GM12878 (cell line): ENCODE measurements at regions not wholly inside any gene's neighbourhood (a gene's known extent, or its start where the extent isn't known, plus 50 kb on each side); places are given as distances from the start of the nearest gene placed in this dataset.

ENCODE experiments used
- ATAC-seq: fragments of 200-7000 bp; cut with Tn5 transposase; 3 replicates; pipeline ENCODE4 v1.9.1; 2020; ENCODE audit warnings: mild to moderate bottlenecking, moderate library complexity
- BruUV-seq: library from RNA; stranded (reverse); fragments of 400-500 nt; replicated peaks from 2 replicates; lab custom pipeline; 2021; lab: Mats Ljungman, UMichigan
- CTCF ChIA-PET: fragments of 300-600 bp; sonication (Branson Sonifier 250); formaldehyde crosslinking; extraction: SDS; loops from one replicate; lab custom pipeline; 2021; ENCODE audit warnings: inconsistent platforms; lab: Yijun Ruan, JAX
- POLR2A ChIA-PET: fragments of 350-600 bp; formaldehyde crosslinking; extraction: SDS; loops from one replicate; lab custom pipeline; 2021; ENCODE audit warnings: inconsistent platforms; lab: Charles Lee
- RAD21 ChIA-PET: fragments of 300-600 bp; sonication (Branson Sonifier 250); formaldehyde crosslinking; loops from one replicate; lab custom pipeline; 2023; ENCODE audit warnings: antibody characterized with exemption; ENCODE audit not compliant: unreplicated experiment; lab: Charles Lee
- SMC1A ChIA-PET: fragments of 300-600 bp; sonication (Branson Sonifier 250); formaldehyde crosslinking; loops from one replicate; lab custom pipeline; 2023; ENCODE audit not compliant: unreplicated experiment, uncharacterized antibody; lab: Charles Lee
- DNase-seq: peaks from one replicate; pipeline ENCODE4 v3.0.0-alpha.2; 2011; ENCODE audit warnings: low read depth, low spot score
- FAIRE-seq: peaks from 3 replicates; lab custom pipeline; 2011; peaks lifted over from hg19 to GRCh38; lab: Jason Lieb, UNC
- H2AFZ ChIP-seq: 2 replicates; pipeline ENCODE4 v1.6.0; 2011; ENCODE audit warnings: low read depth, low read length, control low read depth; ENCODE audit not compliant: control insufficient read depth
- H3K27ac ChIP-seq: 2 replicates; pipeline ENCODE4 v1.5.1; 2011; ENCODE audit warnings: control low read depth; ENCODE audit not compliant: control insufficient read depth, insufficient read depth
- H3K27me3 ChIP-seq, 2 experiments: replicated peaks in 1 of 2; 2 replicates each; pipeline versions ENCODE4 v1.6.0 to v1.6.1; 2011; ENCODE audit warnings: low read length in 1 of 2; ENCODE audit not compliant: control insufficient read depth in 2 of 2, insufficient read depth in 2 of 2
- H3K36me3 ChIP-seq, 2 experiments: 2 replicates each; pipeline ENCODE4 v1.5.1; 2011; ENCODE audit warnings: low read length in 1 of 2; ENCODE audit not compliant: control insufficient read depth in 2 of 2, insufficient read depth in 2 of 2
- H3K4me1 ChIP-seq: 2 replicates; pipeline ENCODE4 v1.6.1; 2011; ENCODE audit warnings: mild to moderate bottlenecking, low read length, moderate library complexity, mixed read lengths; ENCODE audit not compliant: control insufficient read depth, insufficient read depth
- H3K4me2 ChIP-seq: 2 replicates; pipeline ENCODE4 v1.6.0; 2011; ENCODE audit warnings: control low read depth; ENCODE audit not compliant: control insufficient read depth, insufficient read depth
- H3K4me3 ChIP-seq: fragments of 200-600 bp; sonication (generic); 2 replicates; pipeline ENCODE4 v1.5.1; 2016
- H3K79me2 ChIP-seq: 2 replicates; pipeline ENCODE4 v1.6.0; 2011; ENCODE audit warnings: low read length; ENCODE audit not compliant: control insufficient read depth, insufficient read depth
- H3K9ac ChIP-seq: 2 replicates; pipeline ENCODE4 v1.8.0; 2011; ENCODE audit warnings: low read length, control low read depth, mixed read lengths; ENCODE audit not compliant: control insufficient read depth, insufficient read depth
- H3K9me3 ChIP-seq: replicated peaks from 3 replicates; pipeline ENCODE4 v1.5.1; 2011; ENCODE audit warnings: mild to moderate bottlenecking, low read length; ENCODE audit not compliant: control insufficient read depth, insufficient read depth
- H4K20me1 ChIP-seq: 2 replicates; pipeline ENCODE4 v1.6.0; 2011; ENCODE audit not compliant: control insufficient read depth, insufficient read depth
- BACH1 ChIP-seq: fragments of 450-650 bp; IDR thresholded peaks from 2 replicates; pipeline ENCODE4 v1.6.1; 2017; ENCODE audit warnings: mild to moderate bottlenecking, borderline replicate concordance
- CREM ChIP-seq: IDR thresholded peaks from 2 replicates; pipeline ENCODE4 v1.6.1; 2014; ENCODE audit warnings: antibody characterized with exemption, low read depth
- E2F8 ChIP-seq: fragments of 450-650 bp; IDR thresholded peaks from 2 replicates; pipeline ENCODE4 v1.6.1; 2018; ENCODE audit warnings: mild to moderate bottlenecking, low read depth, moderate library complexity; ENCODE audit not compliant: partially characterized antibody
- HDAC2 ChIP-seq: fragments of 200-600 bp; sonication (generic); IDR thresholded peaks from 2 replicates; pipeline ENCODE4 v1.6.1; 2017
- KLF5 ChIP-seq: fragments of 450-650 bp; IDR thresholded peaks from 2 replicates; pipeline ENCODE4 v1.6.1; 2014; ENCODE audit warnings: mild to moderate bottlenecking; ENCODE audit not compliant: partially characterized antibody
- MLLT1 ChIP-seq: fragments of 450-650 bp; IDR thresholded peaks from 2 replicates; pipeline ENCODE4 v1.6.1; 2016; ENCODE audit warnings: mild to moderate bottlenecking
- NR2C2 ChIP-seq: IDR thresholded peaks from 2 replicates; pipeline ENCODE4 v1.6.1; 2011; ENCODE audit warnings: borderline replicate concordance, low read depth; ENCODE audit not compliant: control insufficient read depth, insufficient read length
- POLR2A ChIP-seq: IDR thresholded peaks from 2 replicates; pipeline ENCODE4 v1.6.1; 2011; ENCODE audit warnings: low read depth, mild to moderate bottlenecking, low read length
- POLR2AphosphoS2 ChIP-seq: IDR thresholded peaks from 2 replicates; pipeline ENCODE4 v1.6.1; 2011; ENCODE audit warnings: low read depth, mild to moderate bottlenecking, low read length, improper control_type of control experiment, moderate library complexity
- RCOR1 ChIP-seq: conservative IDR thresholded peaks from 2 replicates; pipeline ENCODE4 v1.6.1; 2012; ENCODE audit warnings: low read depth, low read length, improper control_type of control experiment
- REST ChIP-seq: IDR thresholded peaks from 2 replicates; pipeline ENCODE4 v1.6.1; 2012; ENCODE audit warnings: mild to moderate bottlenecking, low read depth, low read length
- SKIL ChIP-seq: fragments of 450-650 bp; IDR thresholded peaks from 2 replicates; pipeline ENCODE4 v1.6.1; 2017; ENCODE audit warnings: mild to moderate bottlenecking, low read depth, inconsistent platforms; ENCODE audit not compliant: poor library complexity, severe bottlenecking
- SMC3 ChIP-seq: IDR thresholded peaks from 2 replicates; pipeline ENCODE4 v1.6.1; 2011; ENCODE audit warnings: low read length, improper control_type of control experiment, borderline replicate concordance
- SPI1 ChIP-seq: IDR thresholded peaks from 2 replicates; pipeline ENCODE4 v1.6.1; 2011; ENCODE audit warnings: low read depth, mild to moderate bottlenecking, low read length, moderate library complexity, borderline replicate concordance; ENCODE audit not compliant: insufficient read depth
- YBX1 ChIP-seq: fragments of 450-650 bp; IDR thresholded peaks from 2 replicates; pipeline ENCODE4 v1.6.1; 2016; ENCODE audit warnings: antibody characterized with exemption
- WGBS: methylation state at CpG from one replicate; pipeline ENCODE4 v1.1.6; 2016; ENCODE audit warnings: low lambda C conversion rate; ENCODE audit not compliant: insufficient replicate concordance, insufficient coverage; ENCODE audit errors: missing lambda C conversion rate; 5-methylcytosine and 5-hydroxymethylcytosine counted together
- in situ Hi-C: fragments of 300-500 bp; cut with MboI; formaldehyde crosslinking; loops from 9 replicates; pipeline ENCODE4 v1.14.3; 2018; ENCODE audit warnings: mixed read lengths
- intact Hi-C: fragments of 100-400 bp; cut with micrococcal nuclease; formaldehyde crosslinking; loops from one replicate; pipeline ENCODE4 v1.14.2; 2022; ENCODE audit not compliant: unreplicated experiment

- no peaks in the 10 kb centered on the region for H4K20me1 ChIP-seq
- H2AFZ ChIP-seq: no peak overlapping the region
- H3K9me3 ChIP-seq: no peaks in the 10 kb centered on the region
- no peak overlapping the region for H3K4me3 ChIP-seq
- no peaks in the 10 kb centered on the region for H3K79me2 ChIP-seq
- no peaks in the 10 kb centered on the region for H3K4me1 ChIP-seq
- in situ Hi-C loops: no loop called here
- ChIA-PET POLR2A (no interaction called here), CTCF (no interaction called here), RAD21 (no interaction called here), SMC1A (interaction anchor here (1.8 kb wide), 1 partner anchor 132 kb away, joined by 3 read pairs; no protein-coding TSS in a partner anchor)
- BruUV-seq: no TSS peak
- intact Hi-C loops: no loop called here
- no peak for ATAC-seq
- FAIRE-seq: no peak
- no peaks in the 10 kb centered on the region for H3K36me3 ChIP-seq
- TF ChIP-seq REST (no peak), RCOR1 (no peak), YBX1 (no peak), SKIL (no peak), BACH1 (no peak), E2F8 (no peak), POLR2AphosphoS2 (no peak), SPI1 (no peak), NR2C2 (no peak), POLR2A (no peak), KLF5 (no peak), SMC3 (no peak), HDAC2 (no peak), CREM (no peak), MLLT1 (no peak)
- no peak for DNase-seq
- WGBS: 0% methylated on average over 1 of the region's 1 CpG
- H3K27me3 ChIP-seq: no peaks in the 10 kb centered on the region
- H3K9ac ChIP-seq: no peak overlapping the region
- no peak overlapping the region for H3K27ac ChIP-seq
- H3K4me2 ChIP-seq: no peak overlapping the region
These were observed 169.7 kb upstream of the TMEM229A start for GRCh38 chr7:124202546-124202945.
